IMR-90 (cell line): ENCODE measurements at regions not wholly inside any gene's neighbourhood (a gene's known extent, or its start where the extent isn't known, plus 50 kb on each side); places are given as distances from the start of the nearest gene placed in this dataset.

Source experiments
- ATAC-seq: fragments of 200-7000 bp; cut with Tn5 transposase; 2 replicates; pipeline ENCODE4 v1.9.1; 2020; ENCODE audit warnings: low read depth, mild to moderate bottlenecking, moderate library complexity
- BruUV-seq: library from RNA; stranded (reverse); fragments of 400-500 nt; replicated peaks from 2 replicates; lab custom pipeline; 2021; lab: Mats Ljungman, UMichigan
- CTCF ChIA-PET: fragments of 300-600 bp; formaldehyde crosslinking; extraction: SDS; loops from one replicate; lab custom pipeline; 2021; ENCODE audit warnings: antibody characterized with exemption; lab: Yijun Ruan, JAX
- POLR2A ChIA-PET: fragments of 300-600 bp; sonication (Branson Sonifier 250); formaldehyde crosslinking; loops from one replicate; lab custom pipeline; 2022; ENCODE audit warnings: antibody characterized with exemption; ENCODE audit not compliant: unreplicated experiment; lab: Charles Lee
- DNase-seq: peaks from one replicate; pipeline ENCODE4 v3.0.0; 2013
- H2AFZ ChIP-seq: replicated peaks from 2 replicates; pipeline ENCODE3; 2013; ENCODE audit warnings: low read length, mild to moderate bottlenecking; ENCODE audit not compliant: poor library complexity
- H2AK5ac ChIP-seq: 2 replicates; pipeline ENCODE4 v1.6.1; 2013; ENCODE audit warnings: low read depth, low read length, inconsistent platforms
- H2AK9ac ChIP-seq: replicated peaks from 2 replicates; pipeline ENCODE3; 2013; ENCODE audit warnings: mild to moderate bottlenecking, low read depth, low read length, moderate library complexity; ENCODE audit not compliant: poor library complexity
- H2BK120ac ChIP-seq: 2 replicates; pipeline ENCODE4 v1.6.1; 2013; ENCODE audit warnings: low read depth, low read length, inconsistent platforms
- H2BK15ac ChIP-seq: 3 replicates; pipeline ENCODE4 v1.6.1; 2013; ENCODE audit warnings: low read depth, low read length, inconsistent platforms
- H2BK20ac ChIP-seq: 2 replicates; pipeline ENCODE4 v1.6.1; 2013; ENCODE audit warnings: low read depth, mild to moderate bottlenecking, inconsistent platforms, low read length, moderate library complexity
- H2BK5ac ChIP-seq: 2 replicates; pipeline ENCODE4 v1.6.1; 2013; ENCODE audit warnings: mild to moderate bottlenecking, low read depth, low read length, inconsistent platforms; ENCODE audit not compliant: poor library complexity, severe bottlenecking
- H3K14ac ChIP-seq: replicated peaks from 2 replicates; pipeline ENCODE4 v1.6.1; 2013; ENCODE audit warnings: low read depth, low read length, inconsistent platforms
- H3K18ac ChIP-seq: 2 replicates; pipeline ENCODE4 v1.6.1; 2013; ENCODE audit warnings: low read depth, low read length, control low read depth
- H3K23ac ChIP-seq: 2 replicates; pipeline ENCODE4 v1.6.1; 2013; ENCODE audit warnings: low read depth, low read length, inconsistent platforms
- H3K27ac ChIP-seq: 2 replicates; pipeline ENCODE4 v1.5.1; 2013; ENCODE audit warnings: mild to moderate bottlenecking, control low read depth, low read length; ENCODE audit not compliant: insufficient read depth
- H3K27me3 ChIP-seq: 2 replicates; pipeline ENCODE4 v1.6.1; 2013; ENCODE audit warnings: low read length; ENCODE audit not compliant: control insufficient read depth, insufficient read depth
- H3K36me3 ChIP-seq: 2 replicates; pipeline ENCODE4 v1.6.1; 2013; ENCODE audit warnings: low read length, mixed read lengths; ENCODE audit not compliant: control insufficient read depth, insufficient read depth
- H3K4ac ChIP-seq: 2 replicates; pipeline ENCODE4 v1.6.1; 2013; ENCODE audit warnings: low read depth, low read length, inconsistent platforms
- H3K4me1 ChIP-seq: 2 replicates; pipeline ENCODE4 v1.6.1; 2013; ENCODE audit warnings: low read length, mixed read lengths; ENCODE audit not compliant: control insufficient read depth, insufficient read depth
- H3K4me2 ChIP-seq: 2 replicates; pipeline ENCODE4 v1.6.1; 2013; ENCODE audit warnings: low read depth, mild to moderate bottlenecking, control low read depth, low read length, moderate library complexity
- H3K4me3 ChIP-seq: 2 replicates; pipeline ENCODE4 v1.5.1; 2013; ENCODE audit warnings: low read depth, mild to moderate bottlenecking, control low read depth, low read length, moderate library complexity; ENCODE audit not compliant: insufficient read depth
- H3K56ac ChIP-seq: 2 replicates; pipeline ENCODE4 v1.6.1; 2013; ENCODE audit warnings: low read length, inconsistent platforms; ENCODE audit not compliant: insufficient read depth; ENCODE audit errors: extremely low read depth
- H3K79me1 ChIP-seq, 2 experiments: 2 replicates each; pipeline ENCODE4 v1.6.1; 2013; ENCODE audit warnings: low read length in 2 of 2, inconsistent platforms in 1 of 2, low read depth in 1 of 2
- H3K9ac ChIP-seq: 2 replicates; pipeline ENCODE4 v1.6.1; 2013; ENCODE audit warnings: low read depth, low read length, control low read depth
- H3K9me1 ChIP-seq: 2 replicates; pipeline ENCODE4 v1.6.1; 2013; ENCODE audit warnings: low read length, inconsistent platforms; ENCODE audit not compliant: insufficient read depth
- H3K9me3 ChIP-seq: 2 replicates; pipeline ENCODE4 v1.6.1; 2013; ENCODE audit warnings: low read length; ENCODE audit not compliant: control insufficient read depth, insufficient read depth
- H4K20me1 ChIP-seq: 2 replicates; pipeline ENCODE4 v1.6.1; 2013; ENCODE audit warnings: low read length, inconsistent platforms; ENCODE audit not compliant: insufficient read depth
- H4K5ac ChIP-seq: 2 replicates; pipeline ENCODE4 v1.6.1; 2013; ENCODE audit warnings: mild to moderate bottlenecking, low read depth, low read length, control low read depth
- H4K8ac ChIP-seq, 2 experiments: 2 replicates each; pipeline ENCODE4 v1.6.1; 2013; ENCODE audit warnings: low read depth in 2 of 2, low read length in 2 of 2, control low read depth in 1 of 2, inconsistent platforms in 1 of 2
- H4K91ac ChIP-seq: 2 replicates; pipeline ENCODE4 v1.6.1; 2013; ENCODE audit warnings: low read depth, low read length, inconsistent platforms; ENCODE audit not compliant: insufficient read depth
- SMC3 ChIP-seq: fragments of 150-350 bp; IDR thresholded peaks from 2 replicates; pipeline ENCODE4 v1.6.1; 2016; ENCODE audit warnings: low read depth, mild to moderate bottlenecking, antibody characterized with exemption, low read length, moderate library complexity
- WGBS, 2 experiments: methylation state at CpG; one replicate each; pipeline versions ENCODE4 v1.1.5 to v1.1.7; 2013; ENCODE audit warnings: missing lambda C conversion rate in 2 of 2; ENCODE audit not compliant: insufficient read length in 1 of 2; ENCODE audit errors: extremely low coverage in 2 of 2; 5-methylcytosine and 5-hydroxymethylcytosine counted together
- dilution Hi-C: fragments of 300-500 bp; cut with HindIII; formaldehyde crosslinking; loops from one replicate; pipeline ENCODE4 v1.14.3; 2018; ENCODE audit warnings: low sequenced_read_pairs; ENCODE audit not compliant: unreplicated experiment
- in situ Hi-C: fragments of 300-500 bp; cut with MboI; formaldehyde crosslinking; loops from 3 replicates; pipeline ENCODE4 v1.14.3; 2019; ENCODE audit warnings: low sequenced_read_pairs, inconsistent platforms, mixed read lengths
- intact Hi-C: fragments of 100-400 bp; cut with micrococcal nuclease; formaldehyde crosslinking; loops from 2 replicates; pipeline ENCODE4 v1.10.0; 2022

- no peak overlapping the region for H3K56ac ChIP-seq
- H3K23ac ChIP-seq: no peak overlapping the region
- TF ChIP-seq SMC3: no peak
- H4K20me1 ChIP-seq: no peaks in the 10 kb centered on the region
- no peak overlapping the region for H2AK5ac ChIP-seq
- H3K9ac ChIP-seq: no peak overlapping the region
- H4K91ac ChIP-seq: no peak overlapping the region
- H2BK5ac ChIP-seq: no peak overlapping the region
- H3K4ac ChIP-seq: no peak overlapping the region
- H2BK120ac ChIP-seq: no peak overlapping the region
- no peaks in the 10 kb centered on the region for H3K4me1 ChIP-seq
- DNase-seq (no peak), ATAC-seq (no peak)
- no peak overlapping the region for H3K14ac ChIP-seq
- no peak overlapping the region for H3K27ac ChIP-seq
- H3K4me2 ChIP-seq: no peak overlapping the region
- no peaks in the 10 kb centered on the region for H3K79me1 ChIP-seq
- H3K4me3 ChIP-seq: no peak overlapping the region
- H4K8ac ChIP-seq: no peak overlapping the region
- no peak overlapping the region for H2AK9ac ChIP-seq
- no peaks in the 10 kb centered on the region for H3K27me3 ChIP-seq
- no TSS peak for BruUV-seq
- no peaks in the 10 kb centered on the region for H3K36me3 ChIP-seq
- no peak overlapping the region for H2BK20ac ChIP-seq
- no peaks in the 10 kb centered on the region for H3K9me1 ChIP-seq
- dilution Hi-C loops (no loop called here), intact Hi-C loops (no loop called here), in situ Hi-C loops (no loop called here)
- WGBS, 2 experiments: 40% methylated on average over 2 of the region's 5 CpGs; no CpG with 5 or more reads in 1 of the 2 experiments
- H3K18ac ChIP-seq: no peak overlapping the region
- H2BK15ac ChIP-seq: no peak overlapping the region
- H2AFZ ChIP-seq: no peak overlapping the region
- H4K5ac ChIP-seq: no peak overlapping the region
- ChIA-PET POLR2A (no interaction called here), CTCF (no interaction called here)
- peaks cover 17% of the 10 kb centered on the region for H3K9me3 ChIP-seq
Observed at GRCh38 chr18:77400561-77400960, 150.9 kb downstream of the GALR1 start.
